Tibial nerve (tissue), 4 donors: ENCODE measurements at regions not wholly inside any gene's neighbourhood (a gene's known extent, or its start where the extent isn't known, plus 50 kb on each side); places are given as distances from the start of the nearest gene placed in this dataset.

Experiments
- DNase-seq, 2 donors: peaks; one replicate each; pipeline ENCODE4 v3.0.0-alpha.2; 2019; ENCODE audit warnings: low spot score in 2 of 2
- H3K27ac ChIP-seq, 4 donors: fragments of 200-600 bp; sonication (generic) in 3 of 4; one replicate each; pipeline ENCODE4 v1.5.1; 2017 to 2019; ENCODE audit warnings: mild to moderate bottlenecking in 1 of 4
- H3K27me3 ChIP-seq, 2 donors: fragments of 200-600 bp; sonication (generic) in 1 of 2; one replicate each; pipeline versions ENCODE4 v1.5.1 to v1.6.0; 2017 to 2019
- H3K36me3 ChIP-seq, 3 donors: fragments of 200-600 bp; sonication (generic); one replicate each; pipeline ENCODE4 v1.5.1; 2018 to 2019
- H3K4me1 ChIP-seq, 4 donors: fragments of 200-600 bp; sonication (generic) in 3 of 4; one replicate each; pipeline ENCODE4 v1.5.1; 2017 to 2019
- H3K4me3 ChIP-seq, 4 donors: fragments of 200-600 bp; sonication (generic) in 3 of 4; one replicate each; pipeline ENCODE4 v1.5.1; 2017 to 2019; ENCODE audit warnings: mild to moderate bottlenecking in 1 of 4, moderate library complexity in 1 of 4
- H3K9me3 ChIP-seq, 4 donors: fragments of 200-600 bp; sonication (generic) in 3 of 4; one replicate each; pipeline ENCODE4 v1.5.1; 2017 to 2019
- EP300 ChIP-seq, 2 donors: sonication (generic); formaldehyde crosslinking; IDR thresholded peaks; one replicate each; pipeline ENCODE4 v1.6.1; 2017; ENCODE audit warnings: antibody characterized with exemption in 2 of 2, mild to moderate bottlenecking in 1 of 2
- POLR2A ChIP-seq, 2 donors: fragments of 450-650 bp; IDR thresholded peaks; one replicate each; pipeline ENCODE4 v1.6.1; 2017; ENCODE audit warnings: antibody characterized with exemption in 2 of 2, mild to moderate bottlenecking in 2 of 2, moderate library complexity in 2 of 2
- WGBS, 2 donors: methylation state at CpG; one replicate each; pipeline ENCODE4 v1.1.5; 2018; 5-methylcytosine and 5-hydroxymethylcytosine counted together
- TF ChIP-seq, protein P1 (sequence below), 5 experiments: fragments of 200-600 bp in 3 of 5; fragments of 450-650 bp in 2 of 5; sonication (generic) in 3 of 5; IDR thresholded peaks; one replicate each; pipeline ENCODE4 v1.5.1; 2016 to 2019; ENCODE audit warnings: antibody characterized with exemption in 5 of 5, mild to moderate bottlenecking in 3 of 5, moderate library complexity in 2 of 5

DNA sequence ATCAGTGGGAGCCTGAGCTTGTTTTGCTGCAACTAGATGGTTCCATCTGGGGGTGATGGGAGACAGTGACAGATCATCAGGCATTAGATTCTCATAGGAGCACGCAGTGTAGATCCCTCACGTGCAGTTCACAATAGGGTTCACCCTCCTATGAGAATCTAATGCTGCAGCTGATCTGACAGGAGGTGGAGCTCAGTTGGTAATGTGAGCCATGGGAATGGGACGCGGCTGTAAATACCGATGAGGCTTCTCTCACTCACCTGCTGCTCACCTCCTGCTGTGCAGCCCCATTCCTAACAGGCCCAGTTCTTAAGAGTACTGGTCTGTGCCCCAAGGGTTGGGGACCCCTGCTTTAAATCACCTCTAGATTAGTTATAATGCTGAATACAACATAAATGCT lies 137.5 kb upstream of the PLEKHM1 start:
- no peak for DNase-seq
- no peak for TF ChIP-seq EP300 (IDR thresholded peaks at IDR 0.05)
- TF ChIP-seq, protein P1, sequence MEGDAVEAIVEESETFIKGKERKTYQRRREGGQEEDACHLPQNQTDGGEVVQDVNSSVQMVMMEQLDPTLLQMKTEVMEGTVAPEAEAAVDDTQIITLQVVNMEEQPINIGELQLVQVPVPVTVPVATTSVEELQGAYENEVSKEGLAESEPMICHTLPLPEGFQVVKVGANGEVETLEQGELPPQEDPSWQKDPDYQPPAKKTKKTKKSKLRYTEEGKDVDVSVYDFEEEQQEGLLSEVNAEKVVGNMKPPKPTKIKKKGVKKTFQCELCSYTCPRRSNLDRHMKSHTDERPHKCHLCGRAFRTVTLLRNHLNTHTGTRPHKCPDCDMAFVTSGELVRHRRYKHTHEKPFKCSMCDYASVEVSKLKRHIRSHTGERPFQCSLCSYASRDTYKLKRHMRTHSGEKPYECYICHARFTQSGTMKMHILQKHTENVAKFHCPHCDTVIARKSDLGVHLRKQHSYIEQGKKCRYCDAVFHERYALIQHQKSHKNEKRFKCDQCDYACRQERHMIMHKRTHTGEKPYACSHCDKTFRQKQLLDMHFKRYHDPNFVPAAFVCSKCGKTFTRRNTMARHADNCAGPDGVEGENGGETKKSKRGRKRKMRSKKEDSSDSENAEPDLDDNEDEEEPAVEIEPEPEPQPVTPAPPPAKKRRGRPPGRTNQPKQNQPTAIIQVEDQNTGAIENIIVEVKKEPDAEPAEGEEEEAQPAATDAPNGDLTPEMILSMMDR (IDR thresholded peaks at IDR 0.05) = no peak
- TF ChIP-seq POLR2A (IDR thresholded peaks at IDR 0.05) = no peak
- 76 to 80% methylated on average over 5 of the region's 5 CpGs for WGBS, 2 donors
- H3K36me3 ChIP-seq = peaks cover 0 to 56% (median 9%) of the 10 kb centered on the region in 3 donors
- H3K27ac ChIP-seq = no peak overlapping the region
- no peaks in the 10 kb centered on the region for H3K27me3 ChIP-seq
- no peaks in the 10 kb centered on the region for H3K9me3 ChIP-seq
- no peaks in the 10 kb centered on the region for H3K4me1 ChIP-seq
- H3K4me3 ChIP-seq = no peak overlapping the region

DNA sequence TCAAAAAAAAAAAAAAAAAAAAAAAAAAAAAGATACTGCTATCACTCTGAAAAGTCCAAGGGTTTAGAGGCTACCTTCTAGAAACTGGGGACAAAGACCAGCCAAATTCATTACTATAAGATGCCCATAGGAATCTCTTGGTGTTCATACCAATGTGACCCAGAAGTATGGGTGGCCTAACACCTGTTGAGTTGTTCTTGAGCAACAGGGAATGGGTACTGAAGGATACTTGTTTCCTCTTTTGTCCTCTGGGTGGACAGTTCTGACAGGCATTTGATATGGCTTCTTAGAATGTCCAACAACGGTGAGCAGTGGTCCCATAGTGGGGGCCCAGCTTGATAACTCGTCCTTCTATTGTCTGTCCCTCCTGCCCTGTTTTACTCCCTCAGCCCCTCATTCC lies 141.4 kb upstream of the PLEKHM1 start:
- H3K27me3 ChIP-seq = no peaks in the 10 kb centered on the region
- H3K36me3 ChIP-seq = peaks cover 0 to 85% (median 9%) of the 10 kb centered on the region in 3 donors
- H3K27ac ChIP-seq = no peak overlapping the region
- no peaks in the 10 kb centered on the region for H3K4me1 ChIP-seq
- H3K9me3 ChIP-seq = no peaks in the 10 kb centered on the region
- WGBS, 2 donors = 94 to 96% methylated on average over 2 of the region's 2 CpGs
- no peak for DNase-seq
- TF ChIP-seq POLR2A (IDR thresholded peaks at IDR 0.05) = no peak
- TF ChIP-seq, protein P1 (IDR thresholded peaks at IDR 0.05) = no peak
- H3K4me3 ChIP-seq = no peak overlapping the region

DNA sequence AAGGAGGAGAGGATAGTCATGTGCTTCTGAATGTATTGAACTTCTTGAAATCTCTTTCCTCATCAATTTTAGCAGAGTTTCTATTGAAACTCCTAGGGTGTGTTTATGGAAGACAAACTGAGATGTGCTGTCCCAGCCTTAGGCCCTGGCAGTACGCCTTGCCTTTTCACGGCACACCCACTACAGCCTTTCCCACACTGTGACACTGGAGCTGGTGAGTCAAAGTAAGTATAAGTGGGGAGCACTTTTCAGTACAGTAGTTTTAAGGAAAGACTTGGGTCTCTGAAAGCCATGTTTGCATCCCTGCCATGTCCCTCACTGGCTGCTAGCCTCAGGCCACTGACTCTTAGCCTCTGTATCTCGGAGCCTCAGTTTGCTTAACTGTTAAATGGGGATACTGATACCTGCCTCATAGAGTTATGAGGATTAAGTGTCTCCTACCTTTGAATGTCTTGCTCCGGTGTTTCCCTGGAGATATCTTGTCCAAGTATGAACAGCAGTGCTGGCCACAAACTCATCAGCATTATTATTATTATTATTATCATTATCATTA lies 144.7 kb upstream of the CRHR1 start:
- Histone ChIP-seq H3K9me3 (no peaks in the 10 kb centered on the region), H3K27me3 (no peaks in the 10 kb centered on the region), H3K4me3 (no peak overlapping the region), H3K36me3 (peaks cover 0 to 44% (median 0%) of the 10 kb centered on the region in 3 donors), H3K4me1 (no peaks in the 10 kb centered on the region), H3K27ac (no peak overlapping the region)
- 87 to 95% methylated on average over 4 of the region's 4 CpGs for WGBS, 2 donors
- DNase-seq = no peak
- TF ChIP-seq, protein P1 (IDR thresholded peaks at IDR 0.05) = no peak
- TF ChIP-seq POLR2A (IDR thresholded peaks at IDR 0.05) = no peak
- no peak for TF ChIP-seq EP300 (IDR thresholded peaks at IDR 0.05)

DNA sequence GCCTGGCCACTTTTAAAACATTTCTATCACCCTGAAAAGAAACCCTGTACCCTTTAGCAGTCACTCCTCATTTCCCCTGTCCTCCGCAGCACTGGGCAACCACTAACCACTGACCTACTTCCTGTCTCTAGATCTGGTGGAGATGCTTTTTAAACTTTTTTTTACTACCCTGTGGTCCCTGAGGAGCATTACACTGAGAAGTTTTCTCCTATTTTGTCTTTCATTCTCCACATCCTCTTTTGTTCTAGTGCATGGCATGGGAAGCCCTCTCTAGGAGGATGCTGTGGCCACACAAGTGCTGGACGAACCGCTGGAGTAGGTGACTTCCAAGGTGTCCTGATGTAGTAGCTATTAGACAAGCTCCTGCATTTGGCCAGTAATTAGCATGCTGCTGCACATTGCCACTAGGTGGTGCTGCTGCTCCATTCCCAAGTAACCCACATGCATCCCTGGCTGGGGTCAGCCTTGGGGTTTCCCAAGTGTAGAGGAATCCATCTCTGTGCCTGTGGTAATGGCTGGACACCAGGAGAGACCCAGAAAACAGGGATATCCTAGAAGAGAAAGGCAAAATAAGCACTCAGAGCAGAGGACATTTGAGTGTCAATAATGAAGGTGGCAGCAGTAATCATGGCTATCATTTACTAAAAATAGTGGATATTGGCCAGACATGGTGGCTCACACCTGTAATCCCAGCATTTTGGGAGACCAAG lies 143.8 kb upstream of the CRHR1 start:
- Histone ChIP-seq H3K27ac (no peak overlapping the region), H3K9me3 (no peaks in the 10 kb centered on the region), H3K4me1 (no peaks in the 10 kb centered on the region), H3K4me3 (no peak overlapping the region), H3K27me3 (no peaks in the 10 kb centered on the region), H3K36me3 (peaks cover 0 to 35% (median 0%) of the 10 kb centered on the region in 3 donors)
- 14 to 25% methylated on average over 3 of the region's 3 CpGs for WGBS, 2 donors
- peak; percentile 40 to 60 for DNase-seq
- TF ChIP-seq, protein P1 (IDR thresholded peaks at IDR 0.05) = peak; percentile 82 to 91 (median 82)
- no peak for TF ChIP-seq EP300 (IDR thresholded peaks at IDR 0.05)

DNA sequence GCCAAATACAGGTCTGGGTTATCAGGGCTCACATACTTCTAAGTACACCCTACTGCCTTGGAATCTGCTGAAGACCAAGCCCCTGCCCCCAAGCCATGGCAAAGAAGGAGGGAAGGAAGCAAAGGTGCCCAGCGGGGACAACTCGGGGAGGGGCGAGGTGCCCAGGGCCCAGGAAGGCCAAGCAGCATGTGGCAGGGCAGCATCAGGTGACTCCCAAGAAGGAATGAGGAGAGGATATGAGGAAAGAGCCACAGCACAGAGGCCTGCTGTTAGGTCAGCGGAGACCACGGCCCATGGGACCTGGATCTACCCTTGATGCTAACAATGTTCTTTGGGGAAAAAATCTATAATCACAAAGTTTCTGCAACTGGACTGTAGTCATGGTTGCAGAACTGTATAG lies 142.6 kb upstream of the CRHR1 start:
- 81 to 84% methylated on average over 5 of the region's 5 CpGs for WGBS, 2 donors
- no peak for DNase-seq

More for the DNA sequence above, 142.6 kb upstream of the CRHR1 start:
- H3K4me1 ChIP-seq = peaks cover 0 to 6% (median 2%) of the 10 kb centered on the region in 4 donors
- TF ChIP-seq, protein P1 (IDR thresholded peaks at IDR 0.05) = no peak
- TF ChIP-seq POLR2A (IDR thresholded peaks at IDR 0.05) (no peak), EP300 (IDR thresholded peaks at IDR 0.05) (no peak)
- H3K9me3 ChIP-seq = no peaks in the 10 kb centered on the region
- no peak overlapping the region for H3K27ac ChIP-seq
- H3K27me3 ChIP-seq = no peaks in the 10 kb centered on the region
- H3K36me3 ChIP-seq = peaks cover 0 to 23% (median 0%) of the 10 kb centered on the region in 3 donors
- H3K4me3 ChIP-seq = no peak overlapping the region
